MM.1S (cell line): ENCODE measurements at regions not wholly inside any gene's neighbourhood (a gene's known extent, or its start where the extent isn't known, plus 50 kb on each side); places are given as distances from the start of the nearest gene placed in this dataset.

Experiments used
- DNase-seq: peaks from one replicate; pipeline ENCODE4 v3.0.0-alpha.2; 2015
- H2AFZ ChIP-seq: fragments of 300-600 bp; sonication (generic); 2 replicates; pipeline ENCODE4 v1.6.0; 2016; ENCODE audit warnings: antibody characterized with exemption, low read length
- H3F3A ChIP-seq: fragments of 300-600 bp; sonication (generic); 2 replicates; pipeline ENCODE4 v1.6.1; 2016; ENCODE audit warnings: mild to moderate bottlenecking, antibody characterized with exemption, low read length, moderate library complexity, mixed read lengths; ENCODE audit not compliant: insufficient read depth
- H3K27ac ChIP-seq: fragments of 300-600 bp; sonication (generic); 2 replicates; pipeline ENCODE4 v1.5.1; 2016; ENCODE audit warnings: mild to moderate bottlenecking, low read length
- H3K27me3 ChIP-seq: fragments of 300-600 bp; sonication (generic); replicated peaks from 2 replicates; pipeline ENCODE4 v1.6.0; 2016; ENCODE audit warnings: low read length; ENCODE audit not compliant: insufficient read depth
- H3K36me3 ChIP-seq: fragments of 300-600 bp; sonication (generic); replicated peaks from 2 replicates; pipeline ENCODE4 v1.6.1; 2016; ENCODE audit warnings: mild to moderate bottlenecking, low read length, mixed read lengths; ENCODE audit not compliant: insufficient read depth
- H3K4me1 ChIP-seq: fragments of 300-600 bp; sonication (generic); 2 replicates; pipeline ENCODE4 v1.6.1; 2016; ENCODE audit warnings: low read length, mixed read lengths
- H3K4me2 ChIP-seq: fragments of 300-600 bp; sonication (generic); 2 replicates; pipeline ENCODE4 v1.6.0; 2016; ENCODE audit warnings: low read depth, low read length
- H3K4me3 ChIP-seq: fragments of 300-600 bp; sonication (generic); 2 replicates; pipeline ENCODE4 v1.5.1; 2016; ENCODE audit warnings: low read length, mixed read lengths
- H3K79me2 ChIP-seq: fragments of 300-600 bp; sonication (generic); 2 replicates; pipeline ENCODE4 v1.6.1; 2016; ENCODE audit warnings: mixed run types, low read length, mixed read lengths
- H3K9ac ChIP-seq: fragments of 300-600 bp; sonication (generic); 2 replicates; pipeline ENCODE4 v1.6.1; 2016; ENCODE audit warnings: low read length, mixed read lengths
- H3K9me2 ChIP-seq: fragments of 300-600 bp; sonication (generic); replicated peaks from 2 replicates; pipeline ENCODE4 v1.6.1; 2016; ENCODE audit warnings: mild to moderate bottlenecking, low read length, mixed read lengths; ENCODE audit not compliant: insufficient read depth
- H3K9me3 ChIP-seq: fragments of 300-600 bp; sonication (generic); replicated peaks from 2 replicates; pipeline ENCODE4 v1.6.1; 2016; ENCODE audit warnings: mild to moderate bottlenecking, low read length, mixed read lengths; ENCODE audit not compliant: insufficient read depth
- H4K20me1 ChIP-seq: fragments of 300-600 bp; sonication (generic); 2 replicates; pipeline ENCODE4 v1.6.1; 2016; ENCODE audit warnings: mild to moderate bottlenecking, low read length, moderate library complexity, mixed read lengths; ENCODE audit not compliant: insufficient read depth
- CTCF ChIP-seq: fragments of 300-600 bp; sonication (generic); IDR thresholded peaks from 2 replicates; pipeline ENCODE4 v1.5.1; 2016; ENCODE audit warnings: antibody characterized with exemption, low read length, mixed read lengths
- EZH2 ChIP-seq: fragments of 300-600 bp; sonication (generic); optimal IDR thresholded peaks from 2 replicates; pipeline ENCODE3; 2017; ENCODE audit warnings: low read depth, mild to moderate bottlenecking, antibody characterized with exemption, low read length, mixed read lengths
- EZH2phosphoT487 ChIP-seq: fragments of 300-600 bp; sonication (generic); IDR thresholded peaks from 2 replicates; pipeline ENCODE4 v1.6.1; 2018; ENCODE audit warnings: antibody characterized with exemption, low read length

GRCh38 chr15:98451236-98451635 is 197.1 kb upstream of the IGF1R start:
- Histone ChIP-seq H3K9me2 (no peaks in the 10 kb centered on the region), H3K9me3 (no peaks in the 10 kb centered on the region), H3K9ac (no peak overlapping the region), H3F3A (no peaks in the 10 kb centered on the region), H2AFZ (no peak overlapping the region), H3K4me2 (no peak overlapping the region), H3K4me1 (no peaks in the 10 kb centered on the region), H3K27ac (no peak overlapping the region), H3K79me2 (no peaks in the 10 kb centered on the region), H3K27me3 (no peaks in the 10 kb centered on the region), H4K20me1 (no peaks in the 10 kb centered on the region), H3K36me3 (no peaks in the 10 kb centered on the region), H3K4me3 (no peak overlapping the region)
- TF ChIP-seq EZH2 (no peak), EZH2phosphoT487 (no peak), CTCF (no peak)
- DNase-seq: no peak

- H3K79me2 ChIP-seq: no peaks in the 10 kb centered on the region
- no peaks in the 10 kb centered on the region for H3F3A ChIP-seq
- no peaks in the 10 kb centered on the region for H3K9me3 ChIP-seq
- H2AFZ ChIP-seq: no peak overlapping the region
- no peaks in the 10 kb centered on the region for H3K27me3 ChIP-seq
- H3K4me1 ChIP-seq: no peaks in the 10 kb centered on the region
- no peaks in the 10 kb centered on the region for H3K9me2 ChIP-seq
- H3K4me2 ChIP-seq: no peak overlapping the region
- TF ChIP-seq EZH2 (no peak), EZH2phosphoT487 (no peak), CTCF (no peak)
- DNase-seq: no peak
- no peak overlapping the region for H3K4me3 ChIP-seq
- no peak overlapping the region for H3K27ac ChIP-seq
- H3K36me3 ChIP-seq: no peaks in the 10 kb centered on the region
- H3K9ac ChIP-seq: no peak overlapping the region
- no peaks in the 10 kb centered on the region for H4K20me1 ChIP-seq
These were observed 196.1 kb upstream of the IGF1R start for GRCh38 chr15:98452238-98452637.

- Histone ChIP-seq H3K4me3 (no peak overlapping the region), H3F3A (no peaks in the 10 kb centered on the region), H3K27ac (no peak overlapping the region), H3K9me2 (no peaks in the 10 kb centered on the region), H3K4me1 (no peaks in the 10 kb centered on the region), H4K20me1 (no peaks in the 10 kb centered on the region), H3K36me3 (no peaks in the 10 kb centered on the region), H3K9me3 (no peaks in the 10 kb centered on the region), H3K4me2 (no peak overlapping the region), H3K9ac (no peak overlapping the region), H3K79me2 (no peaks in the 10 kb centered on the region), H2AFZ (no peak overlapping the region), H3K27me3 (no peaks in the 10 kb centered on the region)
- TF ChIP-seq CTCF: no peak
- no peak for TF ChIP-seq EZH2
- TF ChIP-seq EZH2phosphoT487: no peak
- no peak for DNase-seq
These were observed 192.4 kb upstream of the IGF1R start for GRCh38 chr15:98455904-98456303.
